Heart left ventricle (tissue), 16 donors: ENCODE measurements at regions not wholly inside any gene's neighbourhood (a gene's known extent, or its start where the extent isn't known, plus 50 kb on each side); places are given as distances from the start of the nearest gene placed in this dataset.

Source experiments
- ATAC-seq, 4 donors: fragments of 200-7000 bp; cut with Tn5 transposase; one replicate each; pipeline ENCODE4 v1.9.1; 2020 to 2022; ENCODE audit warnings: moderate library complexity in 4 of 4, mild to moderate bottlenecking in 3 of 4, moderate number of reproducible peaks in 1 of 4
- DNase-seq, 5 donors: peaks; one replicate each; pipeline ENCODE4 v3.0.0-alpha.2; 2020
- H3K27ac ChIP-seq, 12 donors: fragments of 200-600 bp; sonication (generic) in 4 of 12; one replicate each; pipeline versions ENCODE4 v1.5.0 to v1.8.0; 2016 to 2022; ENCODE audit warnings: mild to moderate bottlenecking in 2 of 12
- H3K27me3 ChIP-seq, 9 donors: fragments of 200-600 bp; sonication (generic) in 2 of 9; one replicate each; pipeline versions ENCODE4 v1.5.1 to v1.8.0; 2016 to 2022; ENCODE audit warnings: mild to moderate bottlenecking in 3 of 9
- H3K36me3 ChIP-seq, 9 donors: fragments of 200-600 bp; sonication (generic) in 2 of 9; one replicate each; pipeline versions ENCODE4 v1.5.0 to v1.8.0; 2018 to 2022; ENCODE audit warnings: mild to moderate bottlenecking in 2 of 9
- H3K4me1 ChIP-seq, 12 donors: fragments of 200-600 bp; sonication (generic) in 4 of 12; one replicate each; pipeline versions ENCODE4 v1.5.0 to v1.8.0; 2016 to 2022; ENCODE audit warnings: mild to moderate bottlenecking in 3 of 12
- H3K4me3 ChIP-seq, 12 donors: fragments of 200-600 bp; sonication (generic) in 4 of 12; one replicate each; pipeline versions ENCODE4 v1.5.0 to v1.8.0; 2017 to 2022; ENCODE audit warnings: mild to moderate bottlenecking in 9 of 12, moderate library complexity in 4 of 12
- H3K9me3 ChIP-seq, 12 donors: fragments of 200-600 bp; sonication (generic) in 4 of 12; one replicate each; pipeline versions ENCODE4 v1.5.0 to v1.8.0; 2016 to 2022; ENCODE audit warnings: mild to moderate bottlenecking in 1 of 12
- POLR2A ChIP-seq, 2 donors: fragments of 450-650 bp; IDR thresholded peaks; one replicate each; pipeline ENCODE4 v1.6.1; 2017; ENCODE audit warnings: antibody characterized with exemption in 2 of 2, mild to moderate bottlenecking in 2 of 2, moderate library complexity in 2 of 2
- WGBS, 4 donors: extraction: QIAGEN DNeasy Blood & Tissue Kit in 2 of 4; methylation state at CpG; one replicate each; pipeline versions ENCODE4 v1.1.5 to v1.1.7; 2013 to 2018; 5-methylcytosine and 5-hydroxymethylcytosine counted together
- intact Hi-C, 10 donors: fragments of 100-400 bp; cut with DNase I; formaldehyde crosslinking; loops; one replicate each; pipeline versions ENCODE4 v1.11.1 to v1.14.2; 2022
- TF ChIP-seq, protein P1 (sequence below), 12 donors: fragments of 200-600 bp; sonication (generic) in 4 of 12; IDR thresholded peaks; one replicate each; pipeline versions ENCODE4 v1.5.0 to v1.8.0; 2018 to 2022; ENCODE audit warnings: antibody characterized with exemption in 12 of 12, mild to moderate bottlenecking in 5 of 12
- donor health status: ischemic (EF 13 %, LVEDD 7.1; RV severe dilation, severe dysfunction).
- donor health status: healthy with polysubstance abuse.
- donor health status: DM: no; HTN: yes; CAD: no.
- donor health status: DM: no; HTN: no; CAD: no.
- donor health status: ischemic (EF 25% LVEDD 6.9; RV normal size, moderate dysfunction).
- donor health status: ischemic (EF 25% LVEDD 5.7; RV mildly dilated, moderate dysfunction).
- donor health status: healthy.
- donor health status: DM: yes; HTN: yes; CAD: no.
- donor health status: ischemic (EF 35%, LVEDD 5.7; RV mildly dilated, moderate dysfunction).
- donor health status: nonischemic (EF 11% LVEDD 7.7; RV severe dilation, severe dysfunction).
- donor health status: DM: yes; HTN: yes; CAD: no.
- donor health status: PGD.
- donor health status: ischemic (EF 29% LVEDD 5.4; RV normal size, mild dysfunction).
- donor health status: nonischemic (EF 23%, LVEDD 6.1; RV moderate dilation, normal function).

DNA sequence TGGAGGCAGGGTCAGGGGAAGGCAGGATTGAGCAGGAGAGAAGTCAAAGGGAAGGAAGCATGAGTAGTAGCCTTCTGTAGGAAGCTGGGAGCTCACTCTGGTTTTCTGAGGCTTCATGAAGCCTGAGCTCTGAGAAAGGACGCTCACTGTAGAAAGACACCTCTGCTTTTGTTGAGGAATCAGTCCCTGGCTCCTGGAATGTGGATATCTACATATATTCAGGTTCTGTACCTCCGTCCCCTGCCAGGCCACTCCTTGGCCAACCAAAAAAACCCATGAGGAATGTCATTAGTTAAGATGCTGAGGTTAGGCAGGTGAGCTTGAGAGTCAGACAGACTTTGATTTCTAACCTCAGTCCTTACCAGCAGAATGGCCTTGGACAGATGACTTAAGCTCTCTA lies 283.5 kb upstream of the HABP2 start:
- WGBS, 4 donors: 92 to 96% (median 93%) methylated on average over 2 of the region's 2 CpGs
- no peak for DNase-seq

DNA sequence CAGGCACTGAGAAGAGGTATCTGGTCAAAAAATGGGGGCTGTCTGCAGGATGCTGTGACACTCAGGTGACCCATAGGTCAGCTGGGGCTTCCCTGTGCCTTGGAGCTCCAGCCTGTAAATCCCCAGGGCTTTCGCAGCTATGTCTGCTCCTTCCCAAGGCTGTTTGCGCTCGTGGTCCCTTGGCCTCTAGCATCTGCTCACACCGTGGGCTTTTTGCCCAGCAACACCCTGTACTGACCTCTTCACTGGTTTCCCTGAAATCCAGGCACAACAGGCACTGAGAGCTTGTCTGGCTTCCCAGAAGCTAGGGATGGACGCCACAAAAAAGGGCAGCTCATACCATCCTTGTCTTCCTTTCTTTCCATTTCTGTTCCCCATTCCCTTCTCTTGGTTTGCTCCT lies 280.3 kb upstream of the HABP2 start:
- WGBS, 4 donors: 74 to 85% (median 80%) methylated on average over 5 of the region's 5 CpGs
- Histone ChIP-seq H3K4me1 (peaks cover 0 to 30% (median 8%) of the 10 kb centered on the region in 12 donors), H3K27ac (peak overlapping the region in 8 of 12 donors; percentile 49 to 79 (median 73)), H3K27me3 (no peaks in the 10 kb centered on the region), H3K4me3 (no peak overlapping the region), H3K36me3 (no peaks in the 10 kb centered on the region), H3K9me3 (peaks cover 0 to 25% (median 11%) of the 10 kb centered on the region in 12 donors)
- peak in 2 of 5 donors; percentile 38 to 48 for DNase-seq
- TF ChIP-seq POLR2A (IDR thresholded peaks at IDR 0.05): no peak
- TF ChIP-seq, protein P1, sequence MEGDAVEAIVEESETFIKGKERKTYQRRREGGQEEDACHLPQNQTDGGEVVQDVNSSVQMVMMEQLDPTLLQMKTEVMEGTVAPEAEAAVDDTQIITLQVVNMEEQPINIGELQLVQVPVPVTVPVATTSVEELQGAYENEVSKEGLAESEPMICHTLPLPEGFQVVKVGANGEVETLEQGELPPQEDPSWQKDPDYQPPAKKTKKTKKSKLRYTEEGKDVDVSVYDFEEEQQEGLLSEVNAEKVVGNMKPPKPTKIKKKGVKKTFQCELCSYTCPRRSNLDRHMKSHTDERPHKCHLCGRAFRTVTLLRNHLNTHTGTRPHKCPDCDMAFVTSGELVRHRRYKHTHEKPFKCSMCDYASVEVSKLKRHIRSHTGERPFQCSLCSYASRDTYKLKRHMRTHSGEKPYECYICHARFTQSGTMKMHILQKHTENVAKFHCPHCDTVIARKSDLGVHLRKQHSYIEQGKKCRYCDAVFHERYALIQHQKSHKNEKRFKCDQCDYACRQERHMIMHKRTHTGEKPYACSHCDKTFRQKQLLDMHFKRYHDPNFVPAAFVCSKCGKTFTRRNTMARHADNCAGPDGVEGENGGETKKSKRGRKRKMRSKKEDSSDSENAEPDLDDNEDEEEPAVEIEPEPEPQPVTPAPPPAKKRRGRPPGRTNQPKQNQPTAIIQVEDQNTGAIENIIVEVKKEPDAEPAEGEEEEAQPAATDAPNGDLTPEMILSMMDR (IDR thresholded peaks at IDR 0.05): no peak
- ATAC-seq: no peak
- intact Hi-C loops: no loop called here

More for the DNA sequence above, 283.5 kb upstream of the HABP2 start:
- TF ChIP-seq, protein P1 (IDR thresholded peaks at IDR 0.05): no peak
- TF ChIP-seq POLR2A (IDR thresholded peaks at IDR 0.05): no peak
- Histone ChIP-seq H3K4me3 (no peak overlapping the region), H3K27me3 (no peaks in the 10 kb centered on the region), H3K27ac (no peak overlapping the region), H3K4me1 (peaks cover 0 to 30% (median 8%) of the 10 kb centered on the region in 12 donors), H3K36me3 (no peaks in the 10 kb centered on the region), H3K9me3 (no peaks in the 10 kb centered on the region)
- intact Hi-C loops: no loop called here
- ATAC-seq: no peak

DNA sequence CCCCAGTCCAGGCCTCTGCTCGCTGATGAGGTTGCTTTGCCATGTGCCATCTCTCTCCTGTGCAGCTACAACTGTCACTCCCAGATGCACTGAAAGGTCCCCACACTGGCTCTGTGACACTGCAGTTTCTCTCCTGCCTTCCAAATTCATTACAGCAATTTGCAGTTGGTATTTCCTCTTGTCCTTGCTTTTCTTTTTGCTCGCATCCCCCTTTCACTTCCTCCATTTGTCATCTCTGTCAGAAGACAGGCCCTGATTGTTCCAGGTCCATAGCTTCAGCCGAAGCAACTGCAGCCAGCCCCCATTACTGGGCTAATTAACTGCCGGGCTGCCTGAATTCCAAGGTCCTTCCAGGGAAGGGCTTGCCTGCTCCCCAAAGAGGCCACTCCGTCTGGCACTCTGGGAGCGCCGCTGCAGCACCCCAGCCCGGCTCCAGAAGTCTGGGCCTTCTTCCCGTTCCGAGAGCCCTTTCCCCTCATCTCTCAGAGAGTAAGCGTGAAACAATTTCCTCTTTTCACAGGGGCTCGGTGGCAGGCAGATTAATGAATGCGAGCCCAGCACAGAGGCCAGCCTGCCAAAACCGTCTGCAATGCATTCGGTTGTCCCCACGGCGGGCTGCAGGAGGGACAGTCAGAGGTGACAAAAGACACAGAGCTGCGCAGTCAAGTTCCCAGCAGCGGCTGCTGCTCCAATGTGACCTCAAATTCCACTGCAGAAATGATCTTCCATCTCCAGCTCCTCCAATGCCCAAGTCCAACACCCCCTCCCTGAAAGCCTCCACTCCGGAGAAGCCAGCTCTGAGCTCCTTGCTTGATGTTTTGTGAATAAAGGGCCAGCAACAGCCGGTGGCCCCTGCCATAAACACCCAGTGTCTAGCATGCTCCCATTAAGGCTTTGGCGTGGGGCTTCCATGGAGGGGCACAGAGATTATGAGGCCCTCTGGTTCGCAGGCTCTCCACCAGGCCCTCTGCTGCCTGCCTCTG lies 279.4 kb upstream of the HABP2 start:
- peak; percentile 28 to 60 (median 52) for ATAC-seq
- peak; percentile 19 to 79 (median 52) for DNase-seq
- H3K4me1 ChIP-seq: peaks cover 0 to 26% (median 8%) of the 10 kb centered on the region in 12 donors
- WGBS, 4 donors: 41 to 49% (median 43%) methylated on average over 21 to 23 of the region's 23 CpGs
- intact Hi-C loops: no loop called here
- H3K36me3 ChIP-seq: no peaks in the 10 kb centered on the region
- H3K27ac ChIP-seq: peak overlapping the region; percentile 47 to 79 (median 70)
- no peak for TF ChIP-seq POLR2A (IDR thresholded peaks at IDR 0.05)
- TF ChIP-seq, protein P1 (IDR thresholded peaks at IDR 0.05): no peak
- no peaks in the 10 kb centered on the region for H3K27me3 ChIP-seq
- peaks cover 0 to 25% (median 11%) of the 10 kb centered on the region in 12 donors for H3K9me3 ChIP-seq
- H3K4me3 ChIP-seq: peak overlapping the region in 3 of 12 donors; percentile 10 to 11 (median 10)

DNA sequence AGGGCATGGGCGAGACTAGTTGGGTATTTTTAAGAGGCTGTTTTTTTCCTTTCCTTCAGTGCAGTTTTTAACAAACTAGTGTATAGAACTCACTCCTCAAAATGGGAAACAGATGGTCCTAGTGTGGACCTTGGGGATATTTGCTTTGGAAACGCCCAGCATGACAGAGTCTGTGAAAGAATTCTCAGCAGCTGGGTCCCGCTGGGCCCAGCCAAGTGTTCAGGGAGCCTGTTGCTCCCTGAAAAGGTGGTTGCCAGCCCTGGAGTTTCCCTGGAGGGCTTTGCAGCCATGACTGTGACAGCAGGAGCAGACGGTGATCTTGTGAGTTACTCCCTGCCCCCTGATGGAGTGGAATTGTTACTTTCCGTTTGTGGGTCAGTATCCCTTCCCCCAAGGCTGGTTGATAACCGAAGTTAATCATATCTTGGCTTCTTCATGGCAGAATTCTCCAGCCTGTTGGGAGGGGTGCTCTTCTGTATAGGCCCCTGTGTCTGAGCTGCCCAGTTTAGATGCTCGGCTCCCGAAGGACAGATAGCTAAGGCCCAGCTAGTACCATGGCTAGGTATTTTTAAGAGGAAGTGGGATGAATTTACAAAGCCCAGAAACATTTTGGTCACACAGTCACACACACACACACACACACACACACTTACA lies 278.6 kb upstream of the HABP2 start:
- H3K9me3 ChIP-seq: peaks cover 0 to 25% (median 11%) of the 10 kb centered on the region in 12 donors
- intact Hi-C loops: no loop called here
- DNase-seq (peak; percentile 45 to 84 (median 73)), ATAC-seq (peak; percentile 56 to 94 (median 90))
- peak overlapping the region; percentile 47 to 79 (median 70) for H3K27ac ChIP-seq
- no peak overlapping the region for H3K4me3 ChIP-seq
- no peaks in the 10 kb centered on the region for H3K36me3 ChIP-seq
- H3K4me1 ChIP-seq: peaks cover 0 to 29% (median 8%) of the 10 kb centered on the region in 12 donors
- WGBS, 4 donors: 64 to 75% (median 70%) methylated on average over 8 of the region's 8 CpGs
- H3K27me3 ChIP-seq: no peaks in the 10 kb centered on the region
- TF ChIP-seq, protein P1 (IDR thresholded peaks at IDR 0.05): no peak
- TF ChIP-seq POLR2A (IDR thresholded peaks at IDR 0.05): no peak
